Naive B cell (primary cell): ENCODE measurements at regions not wholly inside any gene's neighbourhood (a gene's known extent, or its start where the extent isn't known, plus 50 kb on each side); places are given as distances from the start of the nearest gene placed in this dataset.

Experiments
- ATAC-seq, 2 donors: fragments of 150-1000 bp; cut with Tn5 transposase; 2 replicates each; pipeline ENCODE4 v1.10.0; 2021; ENCODE audit warnings: low read depth in 2 of 2, mild to moderate bottlenecking in 2 of 2, moderate library complexity in 2 of 2
- DNase-seq: peaks from one replicate; pipeline ENCODE4 v3.0.0; 2022
- H3K27ac Mint-ChIP-seq, 6 donors: one replicate each; pipeline ENCODE4 v1.8.0; 2020 to 2022; ENCODE audit warnings: mild to moderate bottlenecking in 6 of 6, mixed read lengths in 6 of 6, moderate library complexity in 5 of 6, inconsistent platforms in 2 of 6
- H3K27me3 Mint-ChIP-seq, 3 donors: one replicate each; pipeline ENCODE4 v1.8.0; 2021 to 2022; ENCODE audit warnings: mixed read lengths in 3 of 3, mild to moderate bottlenecking in 1 of 3
- H3K36me3 Mint-ChIP-seq, 2 donors: one replicate each; pipeline ENCODE4 v1.8.0; 2020 to 2022; ENCODE audit warnings: mixed read lengths in 2 of 2, inconsistent platforms in 1 of 2, mild to moderate bottlenecking in 1 of 2
- H3K4me1 Mint-ChIP-seq, 3 donors: one replicate each; pipeline ENCODE4 v1.8.0; 2020 to 2022; ENCODE audit warnings: mixed read lengths in 3 of 3, inconsistent platforms in 1 of 3, mild to moderate bottlenecking in 1 of 3, moderate library complexity in 1 of 3
- H3K4me3 Mint-ChIP-seq, 8 donors: one replicate each; pipeline ENCODE4 v1.8.0; 2020 to 2022; ENCODE audit warnings: mild to moderate bottlenecking in 8 of 8, mixed read lengths in 8 of 8, moderate library complexity in 8 of 8, inconsistent platforms in 2 of 8
- H3K9me3 Mint-ChIP-seq, 7 donors: one replicate each; pipeline ENCODE4 v1.8.0; 2020 to 2022; ENCODE audit warnings: mixed read lengths in 7 of 7, mild to moderate bottlenecking in 5 of 7, inconsistent platforms in 2 of 7, moderate library complexity in 1 of 7

DNA sequence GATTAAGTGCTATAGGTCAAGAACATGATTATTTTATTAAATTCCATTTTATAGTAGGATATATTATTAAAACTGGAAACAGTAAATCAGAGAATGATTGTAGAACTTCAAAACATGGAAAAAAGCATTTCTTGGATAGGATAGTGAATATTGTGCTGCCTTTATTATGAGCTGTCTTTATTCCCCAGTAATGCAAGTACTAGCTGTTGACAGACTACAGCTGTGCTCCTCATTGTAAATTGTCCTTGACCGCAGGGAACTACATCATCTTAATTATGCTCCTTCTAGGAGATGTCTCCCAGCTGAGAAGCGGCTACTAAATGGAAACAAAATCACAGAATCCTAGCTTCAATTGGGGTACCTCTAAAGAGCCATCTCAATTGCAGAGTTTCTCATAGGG, 1457.2 kb upstream of the PCDH7 start:
- no peak for DNase-seq
- Mint-ChIP-seq H3K4me3 (no peak overlapping the region), H3K9me3 (peaks cover 0 to 18% (median 4%) of the 10 kb centered on the region in 7 donors), H3K27me3 (no peaks in the 10 kb centered on the region), H3K27ac (no peak overlapping the region), H3K4me1 (no peaks in the 10 kb centered on the region), H3K36me3 (no peaks in the 10 kb centered on the region)
- ATAC-seq = no peak

DNA sequence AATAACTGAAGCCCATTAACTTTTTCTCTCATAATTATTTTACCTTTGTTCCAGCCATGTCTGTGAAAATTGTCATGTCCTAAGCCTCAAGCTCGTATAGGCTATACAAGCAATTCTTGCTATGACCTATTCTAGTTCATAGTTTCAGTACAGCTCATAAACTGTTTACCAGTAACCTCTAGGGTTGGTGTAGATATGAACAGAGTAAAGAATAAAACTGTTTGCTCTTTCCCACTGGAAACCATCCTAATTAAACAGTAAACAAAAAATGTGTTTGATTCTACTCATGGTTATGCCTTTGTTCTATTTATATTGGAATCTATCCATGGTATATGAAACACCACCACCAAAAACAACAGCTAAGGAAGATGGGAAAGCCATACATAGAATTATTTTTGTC, 1444.0 kb upstream of the PCDH7 start:
- no peak for ATAC-seq
- no peak overlapping the region for H3K27ac Mint-ChIP-seq
- no peaks in the 10 kb centered on the region for H3K27me3 Mint-ChIP-seq
- no peak for DNase-seq
- H3K36me3 Mint-ChIP-seq = no peaks in the 10 kb centered on the region
- peaks cover 0 to 7% (median 3%) of the 10 kb centered on the region in 7 donors for H3K9me3 Mint-ChIP-seq
- H3K4me1 Mint-ChIP-seq = no peaks in the 10 kb centered on the region
- H3K4me3 Mint-ChIP-seq = no peak overlapping the region

DNA sequence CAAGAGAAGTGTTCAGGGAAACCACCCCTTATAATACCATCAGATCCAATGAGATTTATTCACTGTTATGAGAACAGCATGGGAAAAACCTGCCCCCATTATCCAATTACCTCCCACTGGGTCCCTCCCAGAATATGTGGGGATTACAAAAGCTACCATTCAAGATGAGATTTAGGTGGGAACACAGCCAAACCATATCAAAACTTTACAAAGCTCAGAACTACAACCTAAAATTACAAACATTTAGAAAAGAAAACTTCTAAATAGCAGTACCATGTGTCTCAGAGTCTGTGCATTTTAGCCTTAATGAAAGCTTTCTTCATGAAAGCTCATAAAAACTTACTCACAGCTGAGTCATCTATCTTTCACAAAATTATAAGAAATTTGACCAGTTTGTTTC, 1442.8 kb upstream of the PCDH7 start:
- Mint-ChIP-seq H3K4me1 (no peaks in the 10 kb centered on the region), H3K27ac (no peak overlapping the region), H3K9me3 (peaks cover 0 to 8% (median 5%) of the 10 kb centered on the region in 7 donors), H3K27me3 (no peaks in the 10 kb centered on the region), H3K4me3 (no peak overlapping the region), H3K36me3 (no peaks in the 10 kb centered on the region)
- DNase-seq = no peak
- no peak for ATAC-seq

DNA sequence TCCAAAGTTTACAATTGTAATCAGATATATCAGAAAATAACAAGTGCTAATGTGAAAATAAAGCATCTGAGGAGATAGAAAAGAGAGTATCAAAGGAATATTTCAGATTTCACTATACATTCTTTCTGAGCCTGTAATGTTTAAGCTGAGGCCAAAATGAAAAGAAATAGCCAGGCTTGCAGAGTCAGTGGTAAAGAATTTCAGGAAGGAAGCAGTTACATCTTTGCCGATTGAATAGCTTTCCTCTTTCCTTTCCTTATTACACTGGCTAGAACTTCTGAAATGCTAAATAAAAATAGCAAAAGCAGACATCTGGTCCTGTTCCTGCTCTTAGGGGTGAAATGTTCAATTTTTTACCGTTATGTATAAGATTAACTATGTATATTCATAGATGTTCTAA, 1441.6 kb upstream of the PCDH7 start:
- Mint-ChIP-seq H3K4me3 (no peak overlapping the region), H3K36me3 (no peaks in the 10 kb centered on the region), H3K4me1 (no peaks in the 10 kb centered on the region), H3K9me3 (peaks cover 0 to 10% (median 5%) of the 10 kb centered on the region in 7 donors), H3K27ac (no peak overlapping the region), H3K27me3 (no peaks in the 10 kb centered on the region)
- DNase-seq (no peak), ATAC-seq (no peak)

DNA sequence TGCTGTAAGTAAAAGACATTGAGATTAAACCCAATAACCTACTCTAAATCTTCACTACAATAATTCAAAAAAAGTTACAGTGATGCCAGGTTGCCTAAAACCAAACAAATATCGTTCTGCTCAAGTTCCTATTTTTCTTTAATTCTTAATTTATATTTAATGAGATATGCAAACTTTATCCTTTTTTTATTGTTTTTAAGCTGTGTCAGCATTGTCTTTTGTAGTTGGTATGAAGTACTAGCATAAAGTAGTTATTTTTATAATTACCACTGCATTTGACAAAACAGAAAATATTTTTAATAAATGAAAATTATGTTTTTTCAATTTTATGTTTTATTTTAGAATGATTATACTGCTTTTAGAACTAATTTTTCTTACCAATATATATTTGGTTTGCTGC, 1431.1 kb upstream of the PCDH7 start:
- ATAC-seq (no peak), DNase-seq (no peak)
- H3K4me1 Mint-ChIP-seq = no peaks in the 10 kb centered on the region
- no peaks in the 10 kb centered on the region for H3K27me3 Mint-ChIP-seq
- H3K9me3 Mint-ChIP-seq = peaks cover 0 to 5% (median 3%) of the 10 kb centered on the region in 7 donors
- H3K4me3 Mint-ChIP-seq = no peak overlapping the region
- H3K36me3 Mint-ChIP-seq = no peaks in the 10 kb centered on the region
- no peak overlapping the region for H3K27ac Mint-ChIP-seq

DNA sequence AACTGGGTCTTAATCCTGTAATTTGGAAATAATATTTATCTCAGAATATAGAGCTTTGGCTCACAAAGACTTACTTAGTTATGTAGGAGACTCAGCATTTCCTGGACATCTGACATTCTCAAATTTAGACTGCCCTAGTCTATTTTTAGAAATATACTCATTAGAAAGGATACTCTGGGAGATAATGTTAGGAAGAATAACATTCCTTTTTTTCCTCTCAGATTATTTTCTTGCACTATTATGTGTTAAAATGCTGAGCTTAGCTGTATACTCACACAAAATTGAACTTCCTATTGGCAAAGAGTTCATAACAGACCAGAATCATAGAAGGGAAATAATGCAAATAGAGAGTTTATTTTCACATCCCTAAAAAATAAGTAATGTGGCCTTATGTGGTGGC, 1424.9 kb upstream of the PCDH7 start:
- H3K27me3 Mint-ChIP-seq = no peaks in the 10 kb centered on the region
- no peaks in the 10 kb centered on the region for H3K36me3 Mint-ChIP-seq
- no peaks in the 10 kb centered on the region for H3K4me1 Mint-ChIP-seq
- DNase-seq = no peak
- H3K4me3 Mint-ChIP-seq = no peak overlapping the region
- H3K27ac Mint-ChIP-seq = no peak overlapping the region
- no peak for ATAC-seq
- peaks cover 0 to 6% (median 3%) of the 10 kb centered on the region in 7 donors for H3K9me3 Mint-ChIP-seq

DNA sequence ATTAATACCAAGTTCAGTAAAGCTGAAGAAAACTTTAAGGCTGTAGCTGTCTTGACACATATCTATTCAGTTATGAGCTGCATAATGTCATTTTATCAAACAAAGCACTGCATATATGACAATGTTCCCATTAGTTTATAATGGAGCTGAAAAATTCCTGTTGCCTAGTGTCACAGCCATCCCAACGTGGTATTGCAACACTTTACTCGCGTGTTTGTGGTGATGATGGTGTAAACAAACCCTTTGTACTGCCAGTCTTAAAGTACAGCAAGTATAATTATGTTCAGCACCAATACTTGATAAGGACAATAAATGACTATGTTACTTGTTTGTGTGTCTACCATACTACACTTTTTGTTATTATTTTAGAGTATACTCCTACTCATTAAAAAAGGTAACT, 1415.6 kb upstream of the PCDH7 start:
- Mint-ChIP-seq H3K27ac (no peak overlapping the region), H3K36me3 (no peaks in the 10 kb centered on the region), H3K27me3 (no peaks in the 10 kb centered on the region), H3K4me3 (no peak overlapping the region), H3K4me1 (no peaks in the 10 kb centered on the region), H3K9me3 (peaks cover 0 to 6% (median 2%) of the 10 kb centered on the region in 7 donors)
- ATAC-seq (no peak), DNase-seq (no peak)

DNA sequence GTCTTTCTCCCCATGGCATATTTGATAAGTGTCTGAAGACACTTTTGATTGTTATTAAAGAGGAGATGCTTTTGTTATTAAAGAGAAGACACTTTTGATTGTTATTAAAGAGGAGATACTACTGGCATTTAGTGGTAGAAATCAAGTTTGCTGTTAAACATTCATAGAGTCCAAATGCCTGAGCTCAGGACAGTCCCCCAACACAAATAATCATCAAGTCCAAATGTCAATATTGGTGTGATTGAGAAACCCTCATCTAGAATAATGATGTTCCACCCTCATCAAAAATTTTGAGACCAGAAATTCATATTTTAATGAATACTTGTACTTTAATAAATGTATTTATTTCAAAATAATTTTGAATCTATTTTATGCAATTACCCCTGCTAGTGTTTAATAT, 1412.9 kb upstream of the PCDH7 start:
- Mint-ChIP-seq H3K4me1 (no peaks in the 10 kb centered on the region), H3K4me3 (no peak overlapping the region), H3K9me3 (peaks cover 0 to 6% (median 0%) of the 10 kb centered on the region in 7 donors), H3K27me3 (no peaks in the 10 kb centered on the region), H3K27ac (no peak overlapping the region), H3K36me3 (no peaks in the 10 kb centered on the region)
- ATAC-seq (no peak), DNase-seq (no peak)

DNA sequence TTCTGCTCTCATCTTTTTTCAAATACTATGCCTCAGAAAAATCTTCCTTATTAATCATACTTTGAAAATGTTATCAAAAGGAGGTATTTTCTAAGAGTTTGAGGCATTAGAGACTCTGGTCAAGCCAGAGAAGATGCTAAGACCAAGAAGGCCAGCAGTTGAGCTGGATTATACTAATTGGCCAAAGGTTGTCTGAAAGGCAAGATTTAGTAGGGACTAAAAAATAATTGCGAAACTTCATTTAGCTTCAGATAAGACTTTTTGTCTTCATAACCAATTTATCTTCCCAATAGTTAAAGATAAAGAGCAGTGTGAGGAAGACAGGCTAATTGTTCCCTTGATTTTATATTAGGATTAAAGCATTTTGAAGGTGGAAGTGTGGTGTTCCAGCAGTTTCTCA, 1412.4 kb upstream of the PCDH7 start:
- no peak overlapping the region for H3K27ac Mint-ChIP-seq
- ATAC-seq = no peak

DNA sequence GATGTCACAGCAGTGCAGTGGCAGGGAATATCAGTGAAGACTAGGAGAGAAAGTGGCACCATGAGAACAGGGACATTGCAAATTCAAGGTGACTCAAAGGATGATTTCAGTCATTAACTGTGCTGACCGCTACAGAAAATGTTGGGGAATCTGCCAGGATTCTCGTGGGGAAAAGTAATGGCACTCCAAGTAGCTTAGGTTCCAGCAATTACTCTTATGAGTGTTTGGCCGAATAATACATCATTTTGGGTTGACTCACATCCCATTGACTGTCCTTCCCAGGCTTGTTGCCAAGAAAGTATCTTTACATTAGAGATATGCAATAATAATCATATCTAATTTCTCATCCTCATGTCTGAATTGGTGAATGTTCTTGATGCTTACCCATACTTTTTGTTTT, 1411.1 kb upstream of the PCDH7 start:
- no peaks in the 10 kb centered on the region for H3K27me3 Mint-ChIP-seq
- no peak overlapping the region for H3K27ac Mint-ChIP-seq
- ATAC-seq (no peak), DNase-seq (no peak)
- H3K4me3 Mint-ChIP-seq = no peak overlapping the region
- H3K9me3 Mint-ChIP-seq = peaks cover 0 to 6% (median 0%) of the 10 kb centered on the region in 7 donors
- no peaks in the 10 kb centered on the region for H3K36me3 Mint-ChIP-seq
- H3K4me1 Mint-ChIP-seq = no peaks in the 10 kb centered on the region

More for the DNA sequence above, 1412.4 kb upstream of the PCDH7 start:
- no peak overlapping the region for H3K4me3 Mint-ChIP-seq
- peaks cover 0 to 6% (median 0%) of the 10 kb centered on the region in 7 donors for H3K9me3 Mint-ChIP-seq
- H3K36me3 Mint-ChIP-seq = no peaks in the 10 kb centered on the region
- no peaks in the 10 kb centered on the region for H3K4me1 Mint-ChIP-seq
- no peaks in the 10 kb centered on the region for H3K27me3 Mint-ChIP-seq
- DNase-seq = no peak

DNA sequence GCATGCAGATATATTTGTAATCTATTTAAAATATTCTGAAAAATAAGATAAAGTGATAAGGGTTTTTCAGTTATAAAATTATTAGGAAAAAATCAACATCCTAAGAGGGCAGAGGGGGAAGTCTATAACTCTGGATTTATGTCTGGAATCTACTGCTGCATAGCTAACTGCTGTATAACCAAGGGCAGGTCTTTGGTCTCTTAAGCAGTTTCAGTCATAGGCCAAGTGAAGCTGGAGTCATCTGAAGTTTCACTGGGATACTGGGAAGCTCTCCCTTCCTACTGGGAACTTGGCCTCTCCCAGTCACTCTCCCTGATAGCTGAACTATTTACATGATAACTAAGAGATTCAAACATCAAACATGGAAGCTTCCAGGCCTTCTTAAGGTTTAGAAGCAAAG, 1409.9 kb upstream of the PCDH7 start:
- Mint-ChIP-seq H3K4me1 (no peaks in the 10 kb centered on the region), H3K36me3 (no peaks in the 10 kb centered on the region), H3K27ac (no peak overlapping the region), H3K27me3 (no peaks in the 10 kb centered on the region), H3K4me3 (no peak overlapping the region), H3K9me3 (peaks cover 0 to 6% (median 0%) of the 10 kb centered on the region in 7 donors)
- DNase-seq (no peak), ATAC-seq (no peak)

DNA sequence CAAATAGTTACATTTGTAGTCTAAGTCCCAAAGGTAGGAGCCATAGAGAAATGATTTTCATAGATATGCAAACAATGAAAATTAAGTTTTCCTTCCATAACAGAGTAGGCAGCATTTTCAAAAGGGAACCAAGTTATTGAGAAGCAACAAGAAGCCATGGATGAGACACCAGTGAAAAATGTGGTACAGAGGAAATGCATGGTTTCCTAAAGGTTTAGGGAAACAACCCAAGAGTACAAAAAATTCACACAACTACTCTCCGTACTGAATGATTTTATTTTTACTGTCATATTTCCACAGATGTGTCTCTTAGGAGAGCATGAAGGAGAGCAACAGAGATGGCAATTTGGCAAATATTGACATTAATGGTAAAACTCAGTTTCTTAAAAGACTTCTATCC, 1408.9 kb upstream of the PCDH7 start:
- H3K27ac Mint-ChIP-seq = no peak overlapping the region
- no peaks in the 10 kb centered on the region for H3K4me1 Mint-ChIP-seq
- no peak for ATAC-seq
- H3K4me3 Mint-ChIP-seq = no peak overlapping the region
- H3K9me3 Mint-ChIP-seq = peaks cover 0 to 6% (median 0%) of the 10 kb centered on the region in 7 donors
- H3K36me3 Mint-ChIP-seq = no peaks in the 10 kb centered on the region
- no peaks in the 10 kb centered on the region for H3K27me3 Mint-ChIP-seq
- no peak for DNase-seq

DNA sequence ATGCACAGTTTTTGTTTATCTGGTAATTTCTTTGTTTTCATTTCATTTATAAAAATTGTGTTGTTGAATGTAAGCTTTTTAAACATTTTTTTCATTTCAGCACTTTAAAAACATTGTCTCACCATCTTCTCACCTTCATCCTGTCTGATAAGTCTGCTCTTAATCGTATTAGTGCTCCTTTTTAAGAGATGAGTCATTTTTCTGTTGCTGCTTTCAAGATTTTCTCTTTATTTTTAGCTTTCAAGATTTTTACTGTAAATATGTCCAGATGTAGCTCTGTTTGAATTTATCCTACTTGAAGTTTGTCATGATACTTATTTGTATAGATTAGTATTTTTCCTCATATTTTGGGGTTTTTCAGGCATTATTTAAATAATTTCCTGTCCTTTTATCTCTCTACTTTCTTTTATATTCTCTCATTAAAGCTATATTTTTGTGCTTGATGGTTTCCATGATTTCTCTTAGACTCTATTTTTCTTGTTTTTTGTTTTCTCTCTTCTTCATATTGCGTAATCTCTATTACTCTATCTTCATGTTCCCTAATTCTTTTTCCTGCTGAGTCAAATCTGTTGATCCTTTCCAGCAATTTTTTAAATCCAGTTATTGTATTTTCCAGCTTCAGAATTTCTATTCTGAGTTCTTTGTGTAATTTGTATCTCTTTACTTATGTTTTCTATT, 1400.4 kb upstream of the PCDH7 start:
- no peak for DNase-seq
- ATAC-seq = no peak
- H3K36me3 Mint-ChIP-seq = no peaks in the 10 kb centered on the region
- H3K27ac Mint-ChIP-seq = no peak overlapping the region
- H3K4me1 Mint-ChIP-seq = no peaks in the 10 kb centered on the region
- no peak overlapping the region for H3K4me3 Mint-ChIP-seq
- peaks cover 0 to 24% (median 2%) of the 10 kb centered on the region in 7 donors for H3K9me3 Mint-ChIP-seq
- H3K27me3 Mint-ChIP-seq = no peaks in the 10 kb centered on the region

DNA sequence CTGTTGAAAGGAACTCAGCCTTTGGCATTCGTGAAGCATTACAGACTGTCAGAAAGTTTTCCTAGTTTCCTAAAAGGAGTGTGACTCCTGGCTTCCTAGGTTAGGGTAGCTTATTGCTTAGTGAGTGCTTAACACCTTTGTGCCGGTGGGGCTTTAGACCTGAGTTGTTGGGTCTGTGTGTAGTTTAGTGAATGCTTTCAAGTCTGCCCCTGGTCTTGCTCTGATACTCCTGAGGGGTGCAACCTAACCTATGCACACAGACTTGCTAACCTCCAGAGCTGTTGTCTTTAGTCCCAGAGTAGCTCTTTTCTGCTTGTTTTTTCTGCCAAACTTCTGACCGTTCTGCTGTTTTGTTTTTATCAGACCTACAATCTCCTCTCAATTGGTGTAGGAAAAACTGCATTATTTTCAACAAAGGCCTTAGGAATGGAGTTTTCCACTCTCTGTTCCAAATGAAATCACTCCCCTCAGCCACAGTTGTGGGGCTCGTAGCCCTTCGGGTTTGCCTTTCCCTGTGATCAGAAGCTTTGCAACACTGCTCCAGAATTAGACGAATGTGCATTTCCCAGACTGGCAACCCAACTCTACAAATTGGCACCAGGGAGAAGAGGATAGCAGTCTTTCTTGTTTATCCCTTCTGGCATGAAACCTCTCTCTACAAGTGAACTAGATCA, 1399.1 kb upstream of the PCDH7 start:
- H3K27me3 Mint-ChIP-seq = no peaks in the 10 kb centered on the region
- H3K9me3 Mint-ChIP-seq = peaks cover 0 to 24% (median 2%) of the 10 kb centered on the region in 7 donors
- DNase-seq (no peak), ATAC-seq (no peak)
- H3K4me3 Mint-ChIP-seq = no peak overlapping the region
- no peaks in the 10 kb centered on the region for H3K4me1 Mint-ChIP-seq
- no peaks in the 10 kb centered on the region for H3K36me3 Mint-ChIP-seq
- no peak overlapping the region for H3K27ac Mint-ChIP-seq
